HUES6 (cell line): ENCODE measurements at regions not wholly inside any gene's neighbourhood (a gene's known extent, or its start where the extent isn't known, plus 50 kb on each side); places are given as distances from the start of the nearest gene placed in this dataset.

Source experiments
- H3K27ac ChIP-seq: 2 replicates; pipeline ENCODE4 v1.7.0; 2013; ENCODE audit warnings: low read depth, mild to moderate bottlenecking, low read length, inconsistent platforms
- H3K27me3 ChIP-seq: 2 replicates; pipeline ENCODE4 v1.6.1; 2013; ENCODE audit warnings: low read length; ENCODE audit not compliant: control insufficient read depth, insufficient read depth
- H3K36me3 ChIP-seq: 2 replicates; pipeline ENCODE4 v1.6.1; 2013; ENCODE audit warnings: low read length; ENCODE audit not compliant: control insufficient read depth, insufficient read depth
- H3K4me1 ChIP-seq: 2 replicates; pipeline ENCODE4 v1.6.1; 2013; ENCODE audit warnings: low read length; ENCODE audit not compliant: control insufficient read depth, insufficient read depth
- H3K4me3 ChIP-seq: 2 replicates; pipeline ENCODE4 v1.5.1; 2013; ENCODE audit warnings: low read depth, low read length
- H3K9ac ChIP-seq: one replicate; pipeline ENCODE4 v1.6.1; 2013; ENCODE audit warnings: mild to moderate bottlenecking, low read length
- H3K9me3 ChIP-seq: 2 replicates; pipeline ENCODE4 v1.6.1; 2013; ENCODE audit warnings: low read depth, low read length; ENCODE audit not compliant: control insufficient read depth, insufficient read depth

DNA sequence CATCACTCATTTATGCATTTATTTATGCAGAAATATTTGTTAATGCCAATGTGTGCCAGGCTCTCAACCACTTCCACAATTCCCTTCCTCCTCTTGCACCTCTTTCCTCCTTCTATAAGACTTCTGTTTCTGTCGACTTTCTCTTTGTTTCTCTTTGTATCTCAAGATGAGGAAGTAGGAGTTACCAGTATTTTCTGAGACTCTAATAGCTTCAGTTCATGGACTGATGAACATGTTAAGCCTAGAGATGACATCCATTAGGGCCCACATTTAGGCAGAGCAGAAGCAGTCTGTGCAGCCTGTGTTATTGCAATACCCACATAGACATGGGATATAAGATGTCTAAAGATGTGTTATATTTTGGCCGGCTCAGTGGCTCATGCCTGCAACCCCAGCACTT, 241.8 kb upstream of the SMIM31 start:
- Histone ChIP-seq H3K27me3 (no peaks in the 10 kb centered on the region), H3K27ac (no peak overlapping the region), H3K4me1 (no peaks in the 10 kb centered on the region), H3K9ac (no peak overlapping the region), H3K9me3 (no peaks in the 10 kb centered on the region), H3K36me3 (no peaks in the 10 kb centered on the region), H3K4me3 (no peak overlapping the region)

DNA sequence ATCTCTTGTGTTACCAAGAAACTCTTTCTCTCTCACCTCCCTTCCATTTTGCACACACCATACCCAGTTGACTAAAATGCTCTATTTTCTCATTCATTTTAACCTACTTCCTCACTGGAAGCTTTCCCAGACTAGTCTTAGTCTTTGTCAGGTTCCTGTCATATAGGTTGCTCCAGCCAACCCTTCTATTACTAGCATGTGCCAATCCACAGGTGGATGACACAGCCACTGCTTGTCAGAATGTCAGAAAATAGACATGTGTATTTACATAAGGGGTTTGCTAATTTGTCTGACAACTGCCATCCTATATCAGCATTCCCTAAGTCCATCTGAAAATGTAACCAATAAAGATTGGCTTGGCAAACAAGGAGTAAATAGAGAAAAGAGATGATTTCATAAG, 239.2 kb upstream of the SMIM31 start:
- Histone ChIP-seq H3K36me3 (no peaks in the 10 kb centered on the region), H3K9ac (no peak overlapping the region), H3K4me1 (no peaks in the 10 kb centered on the region), H3K27ac (no peak overlapping the region), H3K27me3 (no peaks in the 10 kb centered on the region), H3K9me3 (no peaks in the 10 kb centered on the region), H3K4me3 (no peak overlapping the region)

DNA sequence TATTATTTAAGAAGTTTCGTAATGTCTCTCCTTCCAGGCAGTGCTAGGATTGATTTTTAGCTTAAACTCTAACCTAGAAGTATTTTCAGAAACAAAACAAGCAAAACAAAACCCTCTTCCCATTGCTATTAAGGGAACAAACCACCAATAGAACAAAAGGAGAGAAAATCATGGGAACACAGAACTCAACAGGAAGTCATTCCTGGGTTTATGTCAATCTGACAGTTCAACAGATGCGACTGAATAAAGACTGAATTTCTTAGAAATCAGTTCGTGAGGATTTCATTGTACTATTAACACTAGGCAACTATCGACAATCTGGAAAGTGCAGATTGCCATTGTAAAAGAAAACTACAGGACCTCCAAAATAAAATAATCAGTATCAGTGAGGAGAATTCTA, 229.1 kb upstream of the SMIM31 start:
- Histone ChIP-seq H3K9me3 (0 out of 2 replicates have a peak, but pooled peaks cover 3% of the 10 kb centered on the region), H3K36me3 (no peaks in the 10 kb centered on the region), H3K4me3 (no peak overlapping the region), H3K27ac (no peak overlapping the region), H3K9ac (no peak overlapping the region), H3K27me3 (no peaks in the 10 kb centered on the region), H3K4me1 (peaks cover 14% of the 10 kb centered on the region; the same call in 1 of the 2 replicates)

DNA sequence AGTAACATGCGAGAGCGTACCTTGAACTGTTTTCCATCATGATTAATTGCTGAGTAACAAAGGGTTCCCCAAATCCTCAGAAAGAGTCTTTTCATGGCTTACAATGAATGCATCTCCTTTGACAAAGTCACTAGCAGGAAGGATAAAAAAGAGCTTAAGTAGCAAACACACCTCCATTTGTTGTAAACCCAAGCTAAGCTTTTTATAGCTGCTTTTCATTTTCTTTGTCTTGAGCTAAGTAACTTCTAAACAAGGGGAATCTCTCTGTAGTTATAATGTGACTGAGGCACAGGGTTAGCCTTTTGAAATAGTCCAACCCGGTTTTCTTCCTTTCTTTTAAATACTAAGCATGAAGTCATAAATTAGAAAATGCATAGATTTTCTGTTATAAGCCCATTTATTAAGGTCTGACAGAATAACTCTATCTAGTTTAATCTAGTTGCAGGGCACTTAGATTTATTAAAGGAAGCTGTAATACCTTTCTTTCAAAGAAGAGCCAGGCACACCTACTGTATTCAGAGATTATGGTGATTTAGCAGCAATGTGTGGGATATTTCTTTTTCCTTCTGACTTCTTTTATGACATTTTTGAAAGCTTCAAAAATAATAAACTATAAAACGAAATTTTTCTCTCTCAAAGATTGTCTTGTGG, 226.9 kb upstream of the SMIM31 start:
- Histone ChIP-seq H3K36me3 (no peaks in the 10 kb centered on the region), H3K9me3 (peaks cover 6% of the 10 kb centered on the region; the same call in 1 of the 2 replicates), H3K9ac (no peak overlapping the region), H3K27ac (no peak overlapping the region; the same call in 1 of the 2 replicates), H3K4me1 (peaks cover 14% of the 10 kb centered on the region; the same call in 1 of the 2 replicates), H3K27me3 (no peaks in the 10 kb centered on the region), H3K4me3 (no peak overlapping the region)

DNA sequence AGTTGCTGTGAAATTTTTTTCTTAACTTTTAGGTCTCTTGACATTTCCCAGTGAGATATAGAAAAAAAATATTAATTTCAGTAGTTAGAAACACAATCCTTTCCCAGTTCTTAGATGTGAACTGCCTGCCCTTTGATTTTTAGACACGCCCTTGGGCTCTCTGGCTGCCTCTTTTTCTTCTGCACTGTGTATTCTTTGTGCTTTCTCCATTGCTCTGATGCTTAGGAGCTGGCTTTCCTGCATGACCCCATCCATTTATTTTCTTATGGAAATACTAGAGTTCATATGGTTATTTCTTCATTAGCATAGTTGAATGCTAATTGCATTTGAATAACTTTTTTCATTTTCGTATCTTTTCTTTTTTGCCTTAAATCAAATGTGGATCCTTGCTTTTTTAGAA, 224.9 kb upstream of the SMIM31 start:
- no peak overlapping the region for H3K9ac ChIP-seq
- H3K4me1 ChIP-seq = peaks cover 11% of the 10 kb centered on the region; the same call in 1 of the 2 replicates
- H3K4me3 ChIP-seq = no peak overlapping the region
- H3K36me3 ChIP-seq = no peaks in the 10 kb centered on the region
- H3K27ac ChIP-seq = no peak overlapping the region
- H3K9me3 ChIP-seq = peaks cover 6% of the 10 kb centered on the region; the same call in 1 of the 2 replicates
- no peaks in the 10 kb centered on the region for H3K27me3 ChIP-seq

DNA sequence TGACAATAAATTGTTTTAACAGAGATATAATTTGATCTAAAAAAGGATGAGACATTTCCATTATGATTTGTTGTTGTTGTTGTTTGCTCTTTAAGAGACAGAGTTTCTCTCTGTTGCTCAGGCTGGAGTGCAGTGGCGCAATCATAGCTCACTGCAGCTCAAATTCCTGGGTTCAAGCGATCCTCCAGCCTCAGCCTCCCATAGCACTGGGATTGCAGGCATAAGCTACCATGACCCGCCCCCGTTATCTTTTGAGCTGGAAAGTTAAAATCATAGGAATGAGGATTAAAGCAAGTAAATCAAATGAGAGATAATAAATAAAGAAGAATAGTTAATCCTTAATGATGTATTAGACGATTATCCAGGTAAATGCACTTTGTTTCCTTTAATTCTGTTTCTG, 224.4 kb upstream of the SMIM31 start:
- no peak overlapping the region for H3K9ac ChIP-seq
- H3K9me3 ChIP-seq = peaks cover 6% of the 10 kb centered on the region; the same call in 1 of the 2 replicates
- no peaks in the 10 kb centered on the region for H3K27me3 ChIP-seq
- no peak overlapping the region for H3K4me3 ChIP-seq
- H3K4me1 ChIP-seq = peaks cover 11% of the 10 kb centered on the region; the same call in 1 of the 2 replicates
- no peaks in the 10 kb centered on the region for H3K36me3 ChIP-seq
- H3K27ac ChIP-seq = no peak overlapping the region

DNA sequence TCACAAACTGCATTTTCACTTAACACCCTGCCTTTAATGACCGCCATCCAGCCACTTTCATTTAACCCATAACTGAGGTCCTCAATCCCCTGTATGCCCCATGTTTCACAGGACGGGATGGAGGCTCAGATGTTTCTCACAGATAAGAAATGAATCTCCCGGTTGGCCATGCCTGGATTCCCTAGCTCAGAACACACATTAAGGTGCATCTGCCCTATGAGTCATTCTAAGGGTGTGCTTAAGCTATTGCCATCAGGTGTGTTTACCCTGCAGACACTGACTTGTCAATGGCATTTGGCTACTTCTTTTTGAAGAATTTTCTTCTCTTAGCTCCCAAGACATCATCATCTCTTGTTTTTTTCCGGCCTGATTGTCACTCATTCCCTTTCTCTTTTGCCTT, 222.6 kb upstream of the SMIM31 start:
- H3K9me3 ChIP-seq = peaks cover 6% of the 10 kb centered on the region; the same call in 1 of the 2 replicates

DNA sequence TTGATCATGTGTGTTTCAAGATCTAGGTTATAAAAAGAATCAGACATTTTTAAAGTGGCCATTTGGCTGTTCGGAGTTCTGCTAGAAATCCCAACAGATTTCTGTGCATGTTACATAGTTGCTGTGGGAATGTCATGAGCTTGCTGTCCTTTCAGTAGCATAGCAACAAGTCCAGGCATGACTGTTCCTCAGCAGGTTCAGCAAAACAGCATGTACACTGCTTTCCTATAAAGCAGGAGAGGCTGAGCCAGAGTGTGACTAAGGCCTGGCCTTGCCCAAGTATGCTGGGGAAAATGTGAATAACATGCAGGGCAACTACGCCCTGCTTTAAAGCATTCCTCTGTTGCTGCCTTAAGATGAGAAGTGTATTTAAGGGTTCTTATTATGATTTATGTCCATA, 217.1 kb upstream of the SMIM31 start:
- Histone ChIP-seq H3K27me3 (no peaks in the 10 kb centered on the region), H3K36me3 (no peaks in the 10 kb centered on the region), H3K9ac (no peak overlapping the region), H3K4me3 (no peak overlapping the region), H3K9me3 (peaks cover 23% of the 10 kb centered on the region), H3K27ac (no peak overlapping the region), H3K4me1 (no peaks in the 10 kb centered on the region)

More for the DNA sequence above, 222.6 kb upstream of the SMIM31 start:
- no peak overlapping the region for H3K9ac ChIP-seq
- H3K4me1 ChIP-seq = peaks cover 11% of the 10 kb centered on the region; the same call in 1 of the 2 replicates
- H3K36me3 ChIP-seq = no peaks in the 10 kb centered on the region
- H3K27me3 ChIP-seq = no peaks in the 10 kb centered on the region
- H3K27ac ChIP-seq = no peak overlapping the region
- H3K4me3 ChIP-seq = no peak overlapping the region

DNA sequence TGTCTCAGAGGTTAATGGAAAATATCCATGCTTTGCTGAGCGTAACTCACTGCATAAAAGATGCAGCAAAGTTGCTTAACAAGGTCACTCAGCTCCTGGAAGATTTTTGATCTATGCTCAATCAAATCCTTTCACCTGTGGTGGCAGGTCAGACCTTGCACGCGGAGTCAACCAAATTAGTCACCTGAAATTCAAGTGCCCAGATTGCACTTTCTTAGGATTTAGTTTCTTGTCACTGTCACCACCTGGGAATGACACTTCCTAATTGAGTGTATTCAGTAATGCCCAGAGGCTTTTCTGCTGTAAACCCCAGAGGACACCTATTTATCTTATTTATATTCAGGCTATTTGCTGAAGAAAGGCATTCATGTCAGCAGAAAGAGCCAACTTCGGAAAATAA, 215.8 kb upstream of the SMIM31 start:
- H3K9me3 ChIP-seq = peaks cover 26% of the 10 kb centered on the region
- H3K4me1 ChIP-seq = no peaks in the 10 kb centered on the region
- no peak overlapping the region for H3K27ac ChIP-seq
- H3K4me3 ChIP-seq = no peak overlapping the region
- no peaks in the 10 kb centered on the region for H3K27me3 ChIP-seq
- H3K36me3 ChIP-seq = no peaks in the 10 kb centered on the region
- no peak overlapping the region for H3K9ac ChIP-seq

DNA sequence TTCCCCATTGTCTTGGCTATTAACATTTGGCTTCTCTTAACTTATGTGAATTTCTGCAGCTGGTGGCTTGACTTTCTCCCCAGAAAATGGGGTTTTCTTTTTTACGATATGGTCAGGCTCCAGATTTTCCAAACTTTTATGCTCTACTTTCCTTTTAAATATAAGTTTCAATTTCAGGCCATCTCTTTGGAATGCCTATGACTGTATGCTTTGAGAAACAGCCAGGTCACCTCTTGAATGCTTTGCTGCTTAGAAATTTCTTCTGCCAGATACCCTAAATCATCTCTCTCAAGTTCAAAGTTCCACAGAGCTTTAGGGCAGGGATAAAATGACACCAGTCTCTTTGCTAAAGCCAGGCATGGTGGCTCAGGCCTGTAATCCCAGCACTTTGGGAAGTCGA, 212.9 kb upstream of the SMIM31 start:
- no peaks in the 10 kb centered on the region for H3K27me3 ChIP-seq
- H3K4me3 ChIP-seq = no peak overlapping the region
- no peaks in the 10 kb centered on the region for H3K36me3 ChIP-seq
- H3K4me1 ChIP-seq = no peaks in the 10 kb centered on the region
- no peak overlapping the region for H3K9ac ChIP-seq
- peaks cover 26% of the 10 kb centered on the region for H3K9me3 ChIP-seq
- H3K27ac ChIP-seq = no peak overlapping the region

DNA sequence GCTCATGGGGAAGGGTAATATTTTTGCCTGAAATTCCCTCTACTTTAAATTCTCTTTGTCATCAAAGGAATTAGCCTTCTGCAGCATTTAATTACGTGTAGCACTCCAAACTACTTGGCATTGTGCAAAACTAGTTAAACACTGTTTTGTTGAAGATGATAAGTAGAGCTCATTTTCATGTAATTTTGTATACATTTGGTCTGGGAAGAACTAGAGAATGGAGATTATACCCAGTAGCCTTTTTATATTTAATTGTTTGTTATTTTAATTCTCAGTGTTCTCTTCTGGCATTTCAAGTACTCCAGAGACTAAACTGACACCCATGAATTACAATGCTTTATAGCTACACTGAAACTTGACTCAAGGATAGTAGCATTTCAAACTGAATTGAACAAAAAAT, 211.5 kb upstream of the SMIM31 start:
- Histone ChIP-seq H3K9ac (no peak overlapping the region), H3K27me3 (no peaks in the 10 kb centered on the region), H3K27ac (no peak overlapping the region), H3K36me3 (no peaks in the 10 kb centered on the region), H3K9me3 (peaks cover 26% of the 10 kb centered on the region), H3K4me3 (no peak overlapping the region), H3K4me1 (no peaks in the 10 kb centered on the region)
